ENCODE measurements at regions not wholly inside any gene's neighbourhood (a gene's known extent, or its start where the extent isn't known, plus 50 kb on each side); places are given as distances from the start of the nearest gene placed in this dataset.

- in situ Hi-C loops (cut with MboI) (no loop called here), intact Hi-C loops (cut with micrococcal nuclease; ENCODE audit: unreplicated experiment) (no loop called here)
- POLR2A ChIA-PET, result no interaction called here
- CTCF ChIA-PET, result no interaction called here
- BruUV-seq (replicated peaks), result no TSS peak
- ATAC-seq (no peak), FAIRE-seq (no peak), DNase-seq (ENCODE audit: low read depth, low spot score) (no peak)
- SMC1A ChIA-PET (ENCODE audit: uncharacterized antibody, unreplicated experiment), result interaction anchor here (1.4 kb wide), 1 partner anchor 10 kb away, joined by 5 read pairs; no protein-coding TSS in a partner anchor
- no peak overlapping the region for H3K27ac ChIP-seq (ENCODE audit: control insufficient read depth, insufficient read depth)
- no peak overlapping the region for H3K9ac ChIP-seq (ENCODE audit: control insufficient read depth, insufficient read depth, low read length)
- H3K36me3 ChIP-seq (ENCODE audit: control insufficient read depth in 2 of 2, insufficient read depth in 2 of 2, low read length in 1 of 2), result no peaks in the 10 kb centered on the region
- H3K4me1 ChIP-seq (ENCODE audit: control insufficient read depth, insufficient read depth, low read length), result no peaks in the 10 kb centered on the region
- no peaks in the 10 kb centered on the region for H3K79me2 ChIP-seq (ENCODE audit: control insufficient read depth, insufficient read depth, low read length)
- TF ChIP-seq MYB (IDR thresholded peaks at IDR 0.05; ENCODE audit: borderline replicate concordance, low read depth, low read length), result no peak
- TF ChIP-seq RUNX3 (IDR thresholded peaks at IDR 0.05; ENCODE audit: low read length), result no peak
- no peak for TF ChIP-seq ATF7 (IDR thresholded peaks at IDR 0.05; ENCODE audit: low read depth)
- TF ChIP-seq PAX5 (IDR thresholded peaks at IDR 0.05; ENCODE audit: borderline replicate concordance, low read depth, low read length), result no peak
- no peak for TF ChIP-seq FOS (IDR thresholded peaks at IDR 0.05; ENCODE audit: borderline replicate concordance, extremely low read depth, insufficient read length)
- TF ChIP-seq KDM1A (IDR thresholded peaks at IDR 0.05; ENCODE audit: borderline replicate concordance), result no peak
- TF ChIP-seq EED (IDR thresholded peaks at IDR 0.05; ENCODE audit: low read depth), result no peak
- no peak for TF ChIP-seq CBFB (IDR thresholded peaks at IDR 0.05; ENCODE audit: low read depth)
- no peak for TF ChIP-seq CHD2 (IDR thresholded peaks at IDR 0.05; ENCODE audit: borderline replicate concordance, low read depth, low read length)
- TF ChIP-seq POLR2A (IDR thresholded peaks at IDR 0.05; ENCODE audit: low read depth, low read length), result no peak
- WGBS (ENCODE audit: insufficient coverage, insufficient replicate concordance, low lambda C conversion rate, missing lambda C conversion rate), result 52% methylated on average over 3 of the region's 3 CpGs
- no peak overlapping the region for H2AFZ ChIP-seq (ENCODE audit: control insufficient read depth, low read depth, low read length)
- no peaks in the 10 kb centered on the region for H4K20me1 ChIP-seq (ENCODE audit: control insufficient read depth, insufficient read depth)
- no peaks in the 10 kb centered on the region for H3K27me3 ChIP-seq (replicated peaks in 1 of 2; ENCODE audit: control insufficient read depth in 2 of 2, insufficient read depth in 2 of 2, low read length in 1 of 2)
- no peaks in the 10 kb centered on the region for H3K9me3 ChIP-seq (replicated peaks; ENCODE audit: control insufficient read depth, insufficient read depth, low read length)
- no peak overlapping the region for H3K4me3 ChIP-seq
- RAD21 ChIA-PET (ENCODE audit: unreplicated experiment), result no interaction called here
- H3K4me2 ChIP-seq (ENCODE audit: control insufficient read depth, insufficient read depth), result no peak overlapping the region
These were observed 232.5 kb upstream of the CCNH start for GRCh38 chr5:87645224-87645623.

- Histone ChIP-seq H3K79me2 (ENCODE audit: control insufficient read depth, insufficient read depth, low read length) (no peaks in the 10 kb centered on the region), H3K4me1 (ENCODE audit: control insufficient read depth, insufficient read depth, low read length) (no peaks in the 10 kb centered on the region), H3K9ac (ENCODE audit: control insufficient read depth, insufficient read depth, low read length) (no peak overlapping the region), H3K9me3 (replicated peaks; ENCODE audit: control insufficient read depth, insufficient read depth, low read length) (no peaks in the 10 kb centered on the region), H3K36me3 (ENCODE audit: control insufficient read depth in 2 of 2, insufficient read depth in 2 of 2, low read length in 1 of 2) (no peaks in the 10 kb centered on the region), H3K4me3 (no peak overlapping the region), H3K27me3 (replicated peaks in 1 of 2; ENCODE audit: control insufficient read depth in 2 of 2, insufficient read depth in 2 of 2, low read length in 1 of 2) (no peaks in the 10 kb centered on the region), H3K27ac (ENCODE audit: control insufficient read depth, insufficient read depth) (no peak overlapping the region), H4K20me1 (ENCODE audit: control insufficient read depth, insufficient read depth) (no peaks in the 10 kb centered on the region), H3K4me2 (ENCODE audit: control insufficient read depth, insufficient read depth) (no peak overlapping the region), H2AFZ (ENCODE audit: control insufficient read depth, low read depth, low read length) (no peak overlapping the region)
- TF ChIP-seq CBFB (IDR thresholded peaks at IDR 0.05; ENCODE audit: low read depth) (no peak), FOS (IDR thresholded peaks at IDR 0.05; ENCODE audit: borderline replicate concordance, extremely low read depth, insufficient read length) (no peak), RELA (IDR thresholded peaks at IDR 0.05; ENCODE audit: borderline replicate concordance, partially characterized antibody) (no peak), SKIL (IDR thresholded peaks at IDR 0.05; ENCODE audit: low read depth, poor library complexity, severe bottlenecking) (no peak), YY1 (IDR thresholded peaks at IDR 0.05; ENCODE audit: low read depth, low read length) (no peak)
- ChIA-PET POLR2A (no interaction called here), SMC1A (ENCODE audit: uncharacterized antibody, unreplicated experiment) (no interaction called here), CTCF (no interaction called here), RAD21 (ENCODE audit: unreplicated experiment) (no interaction called here)
- in situ Hi-C loops (cut with MboI), result no loop called here
- no peak for ATAC-seq
- intact Hi-C loops (cut with micrococcal nuclease; ENCODE audit: unreplicated experiment), result no loop called here
- FAIRE-seq, result no peak
- BruUV-seq (replicated peaks), result no TSS peak
- no peak for DNase-seq (ENCODE audit: low read depth, low spot score)
These were observed 228.2 kb upstream of the CCNH start for GRCh38 chr5:87640902-87641301.

Measured in GM12878 (cell line).